Lower lobe of right lung (tissue), 2 donors: ENCODE measurements at regions not wholly inside any gene's neighbourhood (a gene's known extent, or its start where the extent isn't known, plus 50 kb on each side); places are given as distances from the start of the nearest gene placed in this dataset.

Experiments used
- ATAC-seq, 2 donors: fragments of 200-7000 bp; cut with Tn5 transposase; one replicate each; pipeline ENCODE4 v1.9.1; 2020 to 2022; ENCODE audit warnings: mild to moderate bottlenecking in 2 of 2, moderate library complexity in 2 of 2
- DNase-seq: peaks from one replicate; pipeline ENCODE4 v3.0.0-alpha.2; 2020
- H3K27ac ChIP-seq: fragments of 200-600 bp; one replicate; pipeline ENCODE4 v1.8.0; 2022
- H3K27me3 ChIP-seq: fragments of 200-600 bp; one replicate; pipeline ENCODE4 v1.8.0; 2022; ENCODE audit warnings: low read depth
- H3K36me3 ChIP-seq: fragments of 200-600 bp; one replicate; pipeline ENCODE4 v1.8.0; 2022; ENCODE audit warnings: mild to moderate bottlenecking
- H3K4me1 ChIP-seq: fragments of 200-600 bp; one replicate; pipeline ENCODE4 v1.8.0; 2022
- H3K4me3 ChIP-seq: fragments of 200-600 bp; one replicate; pipeline ENCODE4 v1.8.0; 2022; ENCODE audit warnings: mild to moderate bottlenecking
- H3K9me3 ChIP-seq: fragments of 200-600 bp; one replicate; pipeline ENCODE4 v1.8.0; 2022
- CTCF ChIP-seq: fragments of 200-600 bp; IDR thresholded peaks from one replicate; pipeline ENCODE4 v1.8.0; 2022; ENCODE audit warnings: antibody characterized with exemption, mild to moderate bottlenecking
- intact Hi-C: fragments of 100-400 bp; cut with DNase I; formaldehyde crosslinking; loops from one replicate; pipeline ENCODE4 v1.11.0; 2022
- donor health status: DM: no; HTN: yes; CAD: no; lungs with severe emphysema.

DNA sequence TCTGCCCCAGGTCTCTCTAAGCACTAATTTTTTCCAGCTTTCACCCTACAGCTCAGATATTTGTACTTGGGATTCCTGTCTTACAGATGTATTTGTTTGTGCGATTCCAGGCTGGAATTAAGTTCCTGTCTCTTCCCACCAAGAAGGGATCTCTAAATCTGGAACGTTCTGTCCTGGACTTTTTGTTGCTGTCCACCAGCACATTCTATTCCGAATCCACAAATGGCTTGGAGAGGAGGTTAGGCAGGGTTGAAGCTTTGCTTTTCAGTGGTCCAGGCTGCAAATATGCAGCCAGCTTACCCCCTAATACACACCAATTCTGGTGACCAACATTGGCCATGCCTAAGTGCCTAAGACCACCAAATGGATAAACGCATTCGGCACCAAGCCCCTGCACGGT lies 315.0 kb downstream of the TNS1 start:
- Histone ChIP-seq H3K4me3 (no peak overlapping the region), H3K36me3 (no peaks in the 10 kb centered on the region), H3K9me3 (no peaks in the 10 kb centered on the region), H3K27ac (peak overlapping the region; percentile 51), H3K27me3 (no peaks in the 10 kb centered on the region), H3K4me1 (peaks cover 15% of the 10 kb centered on the region)
- intact Hi-C loops: no loop called here
- TF ChIP-seq CTCF: no peak
- ATAC-seq (no peak), DNase-seq (no peak)

DNA sequence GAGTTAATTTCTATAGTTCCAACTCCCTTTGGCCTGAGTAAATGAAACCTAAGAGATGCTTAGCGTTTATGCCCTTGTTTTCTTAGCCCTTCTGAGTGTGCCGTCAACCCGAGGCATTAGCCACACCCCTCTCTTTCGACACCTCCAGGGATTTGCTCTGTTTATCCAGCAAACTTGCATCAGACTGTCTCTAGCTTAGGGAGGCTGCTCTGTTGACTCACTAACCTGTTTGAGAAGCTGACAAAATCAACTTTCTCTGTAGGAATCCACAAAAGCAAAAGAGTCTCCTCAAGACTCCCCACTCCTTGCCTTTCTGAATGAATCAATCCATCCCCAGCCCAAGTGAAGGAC lies 317.6 kb downstream of the TNS1 start:
- Histone ChIP-seq H3K9me3 (no peaks in the 10 kb centered on the region), H3K27ac (no peak overlapping the region), H3K4me3 (no peak overlapping the region), H3K4me1 (peaks cover 8% of the 10 kb centered on the region), H3K27me3 (no peaks in the 10 kb centered on the region), H3K36me3 (no peaks in the 10 kb centered on the region)
- ATAC-seq (peak; percentile 97 to 99), DNase-seq (peak; percentile 66)
- no peak for TF ChIP-seq CTCF
- intact Hi-C loops: no loop called here

GRCh38 chr2:217684431-217685254 lies 318.2 kb downstream of the TNS1 start:
- Histone ChIP-seq H3K4me3 (no peak overlapping the region), H3K4me1 (peaks cover 8% of the 10 kb centered on the region), H3K27me3 (no peaks in the 10 kb centered on the region), H3K36me3 (no peaks in the 10 kb centered on the region), H3K9me3 (no peaks in the 10 kb centered on the region), H3K27ac (no peak overlapping the region)
- no peak for TF ChIP-seq CTCF
- intact Hi-C loops: no loop called here
- DNase-seq: no peak
- peak in 1 of 2 donors; percentile 22 for ATAC-seq

- no peak for ATAC-seq
- H3K27me3 ChIP-seq: no peaks in the 10 kb centered on the region
- DNase-seq: no peak
- H3K9me3 ChIP-seq: no peaks in the 10 kb centered on the region
- no peak overlapping the region for H3K27ac ChIP-seq
- intact Hi-C loops: no loop called here
- H3K4me3 ChIP-seq: no peak overlapping the region
- peaks cover 8% of the 10 kb centered on the region for H3K4me1 ChIP-seq
- TF ChIP-seq CTCF: no peak
- no peaks in the 10 kb centered on the region for H3K36me3 ChIP-seq
These were observed 319.5 kb downstream of the TNS1 start for GRCh38 chr2:217683106-217683870.

GRCh38 chr2:217681791-217682190 lies 321.0 kb downstream of the TNS1 start:
- intact Hi-C loops: no loop called here
- DNase-seq (no peak), ATAC-seq (no peak)
- Histone ChIP-seq H3K4me3 (no peak overlapping the region), H3K36me3 (no peaks in the 10 kb centered on the region), H3K4me1 (peaks cover 8% of the 10 kb centered on the region), H3K9me3 (no peaks in the 10 kb centered on the region), H3K27ac (no peak overlapping the region), H3K27me3 (no peaks in the 10 kb centered on the region)
- no peak for TF ChIP-seq CTCF
